Psoas muscle (tissue), 7 donors: ENCODE measurements at regions not wholly inside any gene's neighbourhood (a gene's known extent, or its start where the extent isn't known, plus 50 kb on each side); places are given as distances from the start of the nearest gene placed in this dataset.

ENCODE experiments used
- ATAC-seq, 4 donors: fragments of 200-7000 bp; cut with Tn5 transposase; one replicate each; pipeline ENCODE4 v1.9.1; 2020; ENCODE audit warnings: moderate library complexity in 3 of 4, mild to moderate bottlenecking in 2 of 4
- DNase-seq, 2 donors: peaks; one replicate each; pipeline ENCODE4 v3.0.0-alpha.2; 2020
- H3K27ac ChIP-seq: fragments of 200-600 bp; one replicate; pipeline ENCODE4 v1.8.0; 2022
- H3K27me3 ChIP-seq, 3 donors: fragments of 200-600 bp in 1 of 3; one replicate each; pipeline versions ENCODE4 v1.6.1 to v1.8.0; 2013 to 2022; ENCODE audit warnings: low read length in 2 of 3, mild to moderate bottlenecking in 2 of 3, moderate library complexity in 1 of 3; ENCODE audit not compliant: insufficient read depth in 3 of 3
- H3K36me3 ChIP-seq, 2 donors: fragments of 200-600 bp in 1 of 2; one replicate each; pipeline versions ENCODE4 v1.6.1 to v1.8.0; 2013 to 2022; ENCODE audit warnings: low read depth in 1 of 2, mild to moderate bottlenecking in 1 of 2, moderate library complexity in 1 of 2; ENCODE audit not compliant: insufficient read depth in 1 of 2
- H3K4me1 ChIP-seq: fragments of 200-600 bp; one replicate; pipeline ENCODE4 v1.8.0; 2022
- H3K4me3 ChIP-seq: fragments of 200-600 bp; one replicate; pipeline ENCODE4 v1.8.0; 2022; ENCODE audit warnings: mild to moderate bottlenecking
- H3K9me3 ChIP-seq: fragments of 200-600 bp; one replicate; pipeline ENCODE4 v1.8.0; 2022
- CTCF ChIP-seq: fragments of 200-600 bp; IDR thresholded peaks from one replicate; pipeline ENCODE4 v1.8.0; 2022; ENCODE audit warnings: antibody characterized with exemption
- WGBS, 3 donors: extraction: QIAGEN DNeasy Blood & Tissue Kit; methylation state at CpG; one replicate each; pipeline versions ENCODE4 v1.1.6 to v1.1.7; 2013; 5-methylcytosine and 5-hydroxymethylcytosine counted together
- intact Hi-C, 2 donors: fragments of 100-400 bp; cut with DNase I; formaldehyde crosslinking; loops; one replicate each; pipeline versions ENCODE4 v1.11.0 to v1.14.2; 2022
- donor health status: healthy with polysubstance abuse.
- donor health status: DM: no; HTN: no; CAD: no; lungs with moderate emphysema.
- donor health status: Bipolar disorder and iron deficiency.
- donor health status: healthy.
- donor health status: DM: yes; HTN: yes; CAD: no.
- donor health status: DM: no; HTN: no; CAD: no.
- donor health status: DM: yes; HTN: yes; CAD: no.

GRCh38 chr9:28941856-28942255 lies 1368.6 kb upstream of the C9orf72 start:
- H3K4me3 ChIP-seq: no peak overlapping the region
- H3K4me1 ChIP-seq: no peaks in the 10 kb centered on the region
- no peak for ATAC-seq
- H3K27ac ChIP-seq: no peak overlapping the region
- H3K27me3 ChIP-seq: no peaks in the 10 kb centered on the region
- intact Hi-C loops: no loop called here
- DNase-seq: no peak
- 17 to 30% (median 19%) methylated on average over 2 of the region's 2 CpGs for WGBS, 3 donors
- no peaks in the 10 kb centered on the region for H3K9me3 ChIP-seq
- no peak for TF ChIP-seq CTCF
- H3K36me3 ChIP-seq: no peaks in the 10 kb centered on the region

- no peaks in the 10 kb centered on the region for H3K36me3 ChIP-seq
- no peak for TF ChIP-seq CTCF
- H3K4me1 ChIP-seq: no peaks in the 10 kb centered on the region
- no peak overlapping the region for H3K27ac ChIP-seq
- no peak overlapping the region for H3K4me3 ChIP-seq
- no peaks in the 10 kb centered on the region for H3K27me3 ChIP-seq
- no peaks in the 10 kb centered on the region for H3K9me3 ChIP-seq
- WGBS, 3 donors: 89 to 91% (median 90%) methylated on average over 2 of the region's 2 CpGs
- ATAC-seq (no peak), DNase-seq (no peak)
- intact Hi-C loops: no loop called here
These were observed 1369.7 kb upstream of the C9orf72 start for GRCh38 chr9:28942941-28943340.

- H3K36me3 ChIP-seq: no peaks in the 10 kb centered on the region
- H3K27me3 ChIP-seq: no peaks in the 10 kb centered on the region
- no peak overlapping the region for H3K27ac ChIP-seq
- no peak for TF ChIP-seq CTCF
- H3K9me3 ChIP-seq: no peaks in the 10 kb centered on the region
- ATAC-seq: no peak
- intact Hi-C loops: no loop called here
- no peak overlapping the region for H3K4me3 ChIP-seq
- H3K4me1 ChIP-seq: no peaks in the 10 kb centered on the region
- DNase-seq: no peak
These were observed 1373.4 kb upstream of the C9orf72 start for GRCh38 chr9:28946648-28947047.

- intact Hi-C loops: no loop called here
- Histone ChIP-seq H3K36me3 (no peaks in the 10 kb centered on the region), H3K27ac (no peak overlapping the region), H3K4me1 (no peaks in the 10 kb centered on the region), H3K4me3 (no peak overlapping the region), H3K27me3 (no peaks in the 10 kb centered on the region), H3K9me3 (no peaks in the 10 kb centered on the region)
- ATAC-seq: no peak
- no peak for TF ChIP-seq CTCF
- no peak for DNase-seq
- 77 to 80% (median 79%) methylated on average over 4 of the region's 4 CpGs for WGBS, 3 donors
These were observed 1378.7 kb upstream of the C9orf72 start for GRCh38 chr9:28951945-28952344.

GRCh38 chr9:28956116-28956880 lies 1383.0 kb upstream of the C9orf72 start:
- ATAC-seq: no peak
- intact Hi-C loops: no loop called here
- no peak for DNase-seq
- Histone ChIP-seq H3K27ac (no peak overlapping the region), H3K4me3 (no peak overlapping the region), H3K36me3 (no peaks in the 10 kb centered on the region), H3K4me1 (no peaks in the 10 kb centered on the region), H3K27me3 (no peaks in the 10 kb centered on the region), H3K9me3 (no peaks in the 10 kb centered on the region)
- WGBS, 3 donors: 34 to 54% (median 46%) methylated on average over 3 of the region's 3 CpGs
- TF ChIP-seq CTCF: no peak
